22Rv1 (cell line): ENCODE measurements at regions not wholly inside any gene's neighbourhood (a gene's known extent, or its start where the extent isn't known, plus 50 kb on each side); places are given as distances from the start of the nearest gene placed in this dataset.

Source experiments
- ZFX ChIP-seq: fragments of 450-650 bp; IDR thresholded peaks from 2 replicates; pipeline ENCODE4 v1.6.1; 2017; ENCODE audit warnings: antibody characterized with exemption, borderline replicate concordance
- TF ChIP-seq, protein P1 (sequence below): fragments of 450-650 bp; IDR thresholded peaks from 2 replicates; pipeline ENCODE4 v1.5.1; 2017; ENCODE audit warnings: mild to moderate bottlenecking

- TF ChIP-seq, protein P1, sequence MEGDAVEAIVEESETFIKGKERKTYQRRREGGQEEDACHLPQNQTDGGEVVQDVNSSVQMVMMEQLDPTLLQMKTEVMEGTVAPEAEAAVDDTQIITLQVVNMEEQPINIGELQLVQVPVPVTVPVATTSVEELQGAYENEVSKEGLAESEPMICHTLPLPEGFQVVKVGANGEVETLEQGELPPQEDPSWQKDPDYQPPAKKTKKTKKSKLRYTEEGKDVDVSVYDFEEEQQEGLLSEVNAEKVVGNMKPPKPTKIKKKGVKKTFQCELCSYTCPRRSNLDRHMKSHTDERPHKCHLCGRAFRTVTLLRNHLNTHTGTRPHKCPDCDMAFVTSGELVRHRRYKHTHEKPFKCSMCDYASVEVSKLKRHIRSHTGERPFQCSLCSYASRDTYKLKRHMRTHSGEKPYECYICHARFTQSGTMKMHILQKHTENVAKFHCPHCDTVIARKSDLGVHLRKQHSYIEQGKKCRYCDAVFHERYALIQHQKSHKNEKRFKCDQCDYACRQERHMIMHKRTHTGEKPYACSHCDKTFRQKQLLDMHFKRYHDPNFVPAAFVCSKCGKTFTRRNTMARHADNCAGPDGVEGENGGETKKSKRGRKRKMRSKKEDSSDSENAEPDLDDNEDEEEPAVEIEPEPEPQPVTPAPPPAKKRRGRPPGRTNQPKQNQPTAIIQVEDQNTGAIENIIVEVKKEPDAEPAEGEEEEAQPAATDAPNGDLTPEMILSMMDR, result no peak
- no peak for TF ChIP-seq ZFX
Observed at GRCh38 chr10:44207160-44207559, 177.7 kb downstream of the CXCL12 start.
